WTC11 (cell line): ENCODE measurements at regions not wholly inside any gene's neighbourhood (a gene's known extent, or its start where the extent isn't known, plus 50 kb on each side); places are given as distances from the start of the nearest gene placed in this dataset.

Experiments used
- ATAC-seq: fragments of 200-7000 bp; cut with Tn5 transposase; 2 replicates; pipeline ENCODE4 v1.10.0; 2021; ENCODE audit warnings: mild to moderate bottlenecking, moderate library complexity
- CTCF ChIA-PET: fragments of 300-600 bp; sonication (Branson Sonifier 250); formaldehyde crosslinking; loops from one replicate; lab custom pipeline; 2021; ENCODE audit warnings: antibody characterized with exemption; lab: Charles Lee
- POLR2A ChIA-PET: fragments of 350-600 bp; sonication (Branson Sonifier 250); formaldehyde crosslinking; loops from one replicate; lab custom pipeline; 2021; ENCODE audit warnings: antibody characterized with exemption; lab: Charles Lee
- DNase-seq: peaks from one replicate; pipeline ENCODE4 v3.0.0; 2021; ENCODE audit warnings: low spot score
- H3K27ac Mint-ChIP-seq: 2 replicates; pipeline ENCODE4 v1.8.0; 2021; ENCODE audit warnings: mixed read lengths
- H3K27me3 Mint-ChIP-seq: 2 replicates; pipeline ENCODE4 v1.8.0; 2021; ENCODE audit warnings: low read depth, mild to moderate bottlenecking, moderate library complexity, mixed read lengths
- H3K36me3 Mint-ChIP-seq: 2 replicates; pipeline ENCODE4 v1.8.0; 2021; ENCODE audit warnings: mixed read lengths
- H3K4me1 Mint-ChIP-seq: 2 replicates; pipeline ENCODE4 v1.8.0; 2022; ENCODE audit warnings: mixed read lengths
- H3K4me3 Mint-ChIP-seq: 2 replicates; pipeline ENCODE4 v1.8.0; 2021; ENCODE audit warnings: mild to moderate bottlenecking, moderate library complexity, mixed read lengths
- H3K9me3 Mint-ChIP-seq: 2 replicates; pipeline ENCODE4 v1.8.0; 2021; ENCODE audit warnings: mixed read lengths
- AFF4 ChIP-seq: sonication (generic); formaldehyde crosslinking; IDR thresholded peaks from 2 replicates; pipeline ENCODE4 v1.8.1; 2023; ENCODE audit warnings: mild to moderate bottlenecking, missing genetic modification reagents, borderline replicate concordance
- ARID4B ChIP-seq: sonication (generic); formaldehyde crosslinking; IDR thresholded peaks from 2 replicates; pipeline ENCODE4 v1.8.0; 2023; ENCODE audit warnings: missing genetic modification reagents, mild to moderate bottlenecking, borderline replicate concordance
- CREM ChIP-seq: sonication (generic); formaldehyde crosslinking; IDR thresholded peaks from 2 replicates; pipeline ENCODE4 v1.8.1; 2022; ENCODE audit warnings: mild to moderate bottlenecking, missing genetic modification reagents, moderate library complexity
- GTF2I ChIP-seq: fragments of 250-450 bp; sonication (Bioruptor Pico); conservative IDR thresholded peaks from 2 replicates; pipeline ENCODE4 v1.4.0; 2021; ENCODE audit warnings: mild to moderate bottlenecking
- HMGXB4 ChIP-seq: sonication (generic); formaldehyde crosslinking; IDR thresholded peaks from 2 replicates; pipeline ENCODE4 v1.8.1; 2023; ENCODE audit warnings: mild to moderate bottlenecking, moderate library complexity, missing genetic modification reagents
- IRF1 ChIP-seq: sonication (generic); formaldehyde crosslinking; IDR thresholded peaks from 2 replicates; pipeline ENCODE4 v1.8.0; 2023; ENCODE audit warnings: missing genetic modification reagents
- IRF2 ChIP-seq: sonication (generic); formaldehyde crosslinking; IDR thresholded peaks from 2 replicates; pipeline ENCODE4 v1.8.0; 2022; ENCODE audit warnings: low read depth, missing genetic modification reagents, borderline replicate concordance
- MAX ChIP-seq: sonication (generic); formaldehyde crosslinking; IDR thresholded peaks from 2 replicates; pipeline ENCODE4 v1.8.0; 2022; ENCODE audit warnings: mild to moderate bottlenecking, missing genetic modification reagents
- PREB ChIP-seq: sonication (generic); formaldehyde crosslinking; IDR thresholded peaks from 2 replicates; pipeline ENCODE4 v1.8.1; 2022; ENCODE audit warnings: mild to moderate bottlenecking, missing genetic modification reagents, moderate library complexity, borderline replicate concordance
- TEAD4 ChIP-seq: sonication (generic); formaldehyde crosslinking; IDR thresholded peaks from 2 replicates; pipeline ENCODE4 v1.8.0; 2022; ENCODE audit warnings: mild to moderate bottlenecking, missing genetic modification reagents

GRCh38 chr11:130725421-130726233, 190.7 kb downstream of the SNX19 start:
- Mint-ChIP-seq H3K4me3 (no peak overlapping the region), H3K27ac (no peak overlapping the region), H3K27me3 (peaks cover 2% of the 10 kb centered on the region), H3K36me3 (peaks cover 15% of the 10 kb centered on the region), H3K9me3 (peaks cover 17% of the 10 kb centered on the region), H3K4me1 (peaks cover 9% of the 10 kb centered on the region)
- POLR2A ChIA-PET, result no interaction called here
- ATAC-seq (no peak), DNase-seq (no peak)
- CTCF ChIA-PET, result interaction anchor here (0.5 to 1.4 kb wide), 2 partner anchors 102 to 136 kb away, joined by 3 to 4 read pairs; no protein-coding TSS in a partner anchor
- TF ChIP-seq MAX (no peak), IRF1 (CRISPR knock-in tag) (no peak), TEAD4 (no peak), GTF2I (CRISPR knock-in tag) (no peak), AFF4 (CRISPR knock-in tag) (no peak), HMGXB4 (CRISPR knock-in tag) (no peak), CREM (no peak), IRF2 (CRISPR knock-in tag) (no peak), ARID4B (no peak), PREB (CRISPR knock-in tag) (no peak)
